Activated CD4-positive, CD25-positive, alpha-beta regulatory T cell treated with anti-CD3 and anti-CD28 coated beads, Interleukin-2, amount 50 U/mL, for 72 hours (primary cell): ENCODE measurements at regions not wholly inside any gene's neighbourhood (a gene's known extent, or its start where the extent isn't known, plus 50 kb on each side); places are given as distances from the start of the nearest gene placed in this dataset.

ENCODE experiments used
- DNase-seq: peaks from one replicate; pipeline ENCODE4 v3.0.0; 2021

- DNase-seq, result no peak
Measured at GRCh38 chr9:118321788-118322187, 617.6 kb downstream of the TLR4 start.

- no peak for DNase-seq
Measured at GRCh38 chr9:118324706-118325105, 620.5 kb downstream of the TLR4 start.

GRCh38 chr9:118325757-118326156, 621.6 kb downstream of the TLR4 start:
- no peak for DNase-seq

DNA sequence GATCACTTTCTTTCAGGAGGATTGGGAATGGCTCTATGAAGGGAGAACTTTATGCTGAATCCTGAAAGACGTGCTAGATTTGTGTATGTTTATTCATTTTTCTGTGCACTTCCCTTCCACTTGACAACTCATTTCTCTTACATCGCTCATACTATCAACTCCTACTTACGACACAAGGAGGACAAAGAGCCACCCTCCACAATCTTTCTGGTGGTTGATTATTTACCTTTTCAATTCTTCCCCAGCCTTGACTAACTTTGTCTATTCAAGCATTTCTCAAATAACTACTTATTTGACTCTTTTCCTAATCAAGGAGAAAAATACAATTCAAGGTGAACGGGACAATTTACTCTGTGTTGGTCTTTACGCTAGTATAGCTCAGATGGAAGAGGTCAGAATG, 622.1 kb downstream of the TLR4 start:
- DNase-seq, result no peak

GRCh38 chr9:118330191-118330986, 626.2 kb downstream of the TLR4 start:
- no peak for DNase-seq

GRCh38 chr9:118331622-118332045, 627.4 kb downstream of the TLR4 start:
- no peak for DNase-seq

GRCh38 chr9:118336250-118336942, 632.2 kb downstream of the TLR4 start:
- DNase-seq, result no peak

DNA sequence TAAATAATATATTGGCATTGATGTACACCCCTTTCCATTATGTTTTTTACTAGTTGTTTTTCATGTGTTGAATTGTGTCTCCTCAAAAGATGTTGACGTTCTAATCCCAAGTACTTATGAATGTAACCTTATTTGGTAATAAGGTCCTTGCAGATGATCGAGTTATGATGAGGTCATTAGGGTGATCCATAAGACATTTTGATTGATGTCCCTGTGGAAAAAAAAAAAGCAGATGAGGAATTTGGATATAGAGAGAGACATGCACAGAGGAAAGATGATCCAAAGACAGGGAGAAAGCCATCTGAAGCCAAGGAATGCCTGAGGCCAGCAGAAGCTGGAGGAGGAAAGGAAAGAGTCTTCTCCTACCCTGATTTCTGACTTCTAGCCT, 632.7 kb downstream of the TLR4 start:
- DNase-seq, result no peak

DNA sequence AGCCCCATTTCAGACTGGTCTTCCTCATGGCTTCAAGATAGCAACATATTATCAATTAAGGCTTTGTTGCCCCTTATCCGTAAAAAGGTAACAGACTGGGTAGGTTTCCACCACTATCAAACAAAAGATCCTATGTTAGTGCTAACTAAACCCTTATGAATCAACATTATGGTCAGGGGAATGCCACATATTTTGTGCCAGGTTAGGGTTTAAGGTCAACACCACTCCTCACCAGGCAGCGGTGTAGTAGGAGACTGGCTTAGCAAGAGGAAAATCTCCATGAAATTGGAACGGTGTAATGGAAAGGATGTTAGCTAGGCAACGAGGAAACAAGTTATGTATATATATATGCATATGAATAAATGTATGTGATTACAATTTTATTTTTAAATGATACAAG, 655.8 kb downstream of the TLR4 start:
- DNase-seq, result no peak

- DNase-seq, result no peak
Measured at GRCh38 chr9:118362123-118362522, 657.9 kb downstream of the TLR4 start.

DNA sequence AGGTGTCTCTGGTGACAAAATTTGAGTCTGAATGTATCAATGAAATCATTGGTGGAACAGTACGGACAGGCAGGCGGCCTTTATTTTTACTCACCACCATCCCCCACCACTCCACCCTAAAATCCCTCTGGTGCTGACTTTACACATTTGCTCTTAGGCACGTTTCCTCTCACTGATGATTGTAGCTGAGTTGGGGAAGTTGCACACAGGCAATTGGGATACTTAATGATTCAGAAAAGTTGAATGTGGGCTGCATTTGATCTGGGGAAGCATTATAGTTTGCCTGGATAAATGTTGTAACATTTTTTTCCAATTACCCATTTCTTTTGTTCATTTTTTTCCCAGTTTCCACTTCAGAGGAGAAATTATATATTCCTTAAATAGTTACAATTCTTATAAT, 658.4 kb downstream of the TLR4 start:
- DNase-seq, result no peak

GRCh38 chr9:118364266-118365106, 660.3 kb downstream of the TLR4 start:
- no peak for DNase-seq

DNA sequence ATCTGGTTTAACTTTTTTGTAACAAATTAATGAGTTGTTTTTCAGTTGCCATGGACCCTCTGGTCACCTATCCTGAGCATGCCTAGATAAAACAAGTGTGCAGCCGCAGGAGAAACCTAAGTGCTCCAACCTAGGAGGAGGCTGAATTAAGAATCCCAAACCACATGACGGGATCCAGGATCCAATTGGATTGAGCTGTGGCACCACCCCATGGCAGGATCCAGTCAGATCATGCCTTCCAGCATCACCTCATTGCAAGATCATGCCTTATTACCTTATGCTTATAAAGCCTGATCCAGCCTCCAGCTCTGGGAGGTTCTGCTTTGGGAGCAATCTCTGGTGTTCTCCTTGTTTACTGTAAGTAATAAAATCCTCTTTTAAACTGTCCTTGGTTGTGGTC, 662.0 kb downstream of the TLR4 start:
- DNase-seq, result no peak

DNA sequence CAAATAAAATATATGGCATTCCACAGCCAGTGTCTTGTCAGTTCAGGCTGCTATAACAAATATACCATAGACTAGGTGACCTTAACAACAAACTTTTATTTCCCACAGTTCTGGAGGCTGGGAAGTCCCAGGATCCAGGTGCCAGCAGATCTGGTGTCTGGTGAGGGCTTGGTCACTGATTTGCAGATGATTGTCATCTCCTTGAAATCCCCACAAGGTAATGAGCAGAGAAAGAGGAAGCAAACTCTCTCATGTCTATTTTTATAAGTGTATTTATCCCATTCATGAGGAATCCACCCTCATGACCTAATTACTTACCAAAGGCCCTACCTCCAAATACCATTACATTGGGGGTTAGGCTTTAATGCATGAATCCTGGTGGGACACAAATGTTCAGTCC, 663.2 kb downstream of the TLR4 start:
- no peak for DNase-seq

GRCh38 chr9:118384531-118385100, 680.4 kb downstream of the TLR4 start:
- no peak for DNase-seq

GRCh38 chr9:118395415-118395814, 691.2 kb downstream of the TLR4 start:
- no peak for DNase-seq

DNA sequence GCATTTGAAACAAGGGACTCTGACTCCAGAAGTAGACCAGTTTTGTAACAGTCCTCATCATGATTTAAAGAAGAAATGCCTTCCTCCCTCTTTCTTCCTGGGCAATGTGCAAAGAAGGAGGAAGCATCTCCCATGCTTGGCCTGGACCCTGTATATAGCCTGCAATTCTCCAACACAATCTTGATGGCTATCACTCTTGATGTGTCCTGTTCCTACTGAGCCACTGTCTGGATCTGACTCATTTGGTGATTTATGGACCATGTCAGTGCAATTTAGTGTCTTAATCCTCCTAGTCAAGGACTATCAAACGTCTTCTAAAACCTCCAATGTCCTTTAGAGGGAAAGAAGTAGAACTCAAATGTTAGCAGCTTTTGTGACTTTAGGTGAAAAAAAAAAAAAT, 697.3 kb downstream of the TLR4 start:
- DNase-seq, result no peak

DNA sequence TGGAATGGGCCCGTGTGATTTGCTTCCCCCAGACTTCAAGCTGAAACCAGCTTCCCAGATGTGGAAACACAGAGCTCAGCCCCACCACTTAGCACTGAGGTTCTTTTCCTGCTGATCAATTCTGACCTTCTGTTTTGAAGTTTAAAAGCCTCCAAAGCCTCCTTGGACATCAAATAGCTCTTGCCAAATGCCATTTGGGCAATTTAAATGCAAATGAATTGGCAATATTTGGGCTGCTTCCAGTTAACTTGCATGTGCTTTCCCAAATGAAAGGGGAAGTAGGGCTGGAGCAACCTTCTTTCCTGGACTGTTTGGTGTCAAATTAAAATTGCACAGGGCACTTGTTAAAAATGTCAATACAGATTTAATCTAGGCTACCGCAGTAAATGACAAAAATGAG, 710.5 kb downstream of the TLR4 start:
- DNase-seq, result no peak

DNA sequence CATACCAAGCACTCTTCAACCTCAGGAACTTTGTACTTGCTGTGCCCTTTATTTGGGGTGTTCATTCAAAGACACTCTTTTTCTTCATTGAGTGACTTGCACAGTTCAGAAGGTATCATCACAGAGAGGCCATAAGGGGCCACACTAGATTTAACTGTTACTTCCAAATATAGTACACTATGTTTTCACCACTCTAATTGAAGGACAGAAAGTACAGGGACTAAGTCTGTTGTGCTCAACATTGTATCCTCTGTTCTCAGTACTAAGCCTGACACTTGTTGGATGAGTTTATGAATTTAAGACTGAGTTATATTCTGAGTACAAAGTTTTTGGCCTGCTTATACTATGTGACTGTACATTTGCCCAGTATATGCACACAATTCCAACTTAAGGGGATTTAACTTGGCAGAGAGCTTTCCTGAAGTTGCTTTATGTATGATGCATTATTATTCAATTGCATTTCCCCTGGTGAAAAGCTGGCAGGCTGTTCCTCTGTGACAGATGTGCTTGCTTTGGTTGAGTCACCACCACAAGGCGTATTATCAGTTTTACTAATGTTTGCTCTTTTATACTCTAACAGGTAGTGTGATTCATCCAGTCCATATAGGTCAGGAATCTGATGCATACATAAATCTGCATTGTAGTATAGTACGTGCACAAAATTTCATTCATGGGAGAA, 714.8 kb downstream of the TLR4 start:
- DNase-seq, result no peak

GRCh38 chr9:118419676-118420075, 715.5 kb downstream of the TLR4 start:
- DNase-seq, result no peak

GRCh38 chr9:118422508-118422907, 718.3 kb downstream of the TLR4 start:
- no peak for DNase-seq

GRCh38 chr9:118423021-118423420, 718.8 kb downstream of the TLR4 start:
- DNase-seq, result no peak

DNA sequence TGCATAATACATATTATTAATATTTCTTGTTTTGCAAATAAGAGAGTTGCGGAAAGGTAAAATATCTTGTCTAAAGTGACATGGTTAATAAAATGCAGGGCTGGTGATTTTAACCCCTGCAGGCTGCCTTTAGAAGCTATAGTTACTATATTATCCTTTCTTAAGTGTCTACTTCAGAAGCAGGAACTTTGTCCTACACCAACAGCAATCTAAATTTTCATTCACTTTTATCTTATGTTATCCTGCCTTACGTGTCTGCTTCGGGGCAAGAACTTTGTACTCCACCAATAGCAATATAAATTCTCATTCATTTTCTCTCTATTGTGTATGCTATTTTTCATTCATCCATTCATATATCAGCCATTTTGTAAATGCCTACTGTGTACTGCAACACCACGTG, 719.5 kb downstream of the TLR4 start:
- DNase-seq, result no peak
